ENCODE measurements at regions not wholly inside any gene's neighbourhood (a gene's known extent, or its start where the extent isn't known, plus 50 kb on each side); places are given as distances from the start of the nearest gene placed in this dataset.

DNA sequence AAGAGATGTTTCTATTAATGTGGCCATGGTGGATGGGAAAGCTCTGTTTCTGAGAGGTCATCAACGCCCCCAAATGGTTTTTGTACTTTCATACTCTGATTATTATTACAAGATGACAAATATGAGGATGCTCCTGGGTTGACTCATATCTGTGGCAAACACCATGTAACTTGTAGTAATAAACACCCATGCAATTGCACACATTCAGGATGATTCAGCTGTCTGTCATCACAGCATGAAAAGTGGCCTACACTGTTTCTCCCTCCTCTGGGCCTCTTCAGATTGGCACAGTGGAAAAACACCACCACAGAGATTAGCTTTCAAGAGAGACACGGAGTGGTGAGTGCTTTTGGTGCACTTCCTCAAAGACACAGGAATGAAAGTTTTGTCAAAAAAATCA is 85.4 kb downstream of the MTNR1B start:
- H3F3A ChIP-seq (replicated peaks; ENCODE audit: insufficient read depth) = peaks cover 25% of the 10 kb centered on the region
- H3K36me3 ChIP-seq (replicated peaks in 1 of 2; ENCODE audit: control insufficient read depth in 1 of 2, insufficient read depth in 2 of 2, low read length in 1 of 2) = no peaks in the 10 kb centered on the region
- H3K4me1 ChIP-seq (ENCODE audit: control insufficient read depth in 1 of 2, insufficient read depth in 2 of 2, low read depth in 1 of 2, low read length in 1 of 2) = peaks cover 0 to 17% of the 10 kb centered on the region in 2 experiments
- ChIA-PET CTCF (no interaction called here), POLR2A (no interaction called here)
- DNase-seq = no peak
- no peaks in the 10 kb centered on the region for H3K27me3 ChIP-seq (ENCODE audit: insufficient read depth)
- 15% methylated on average over 2 of the region's 2 CpGs for WGBS (ENCODE audit: low lambda C conversion rate)
- no peaks in the 10 kb centered on the region for H3K9me3 ChIP-seq
- H2AFZ ChIP-seq (ENCODE audit: low read depth) = peak overlapping the region; percentile 50; the same call in 1 of the 2 replicates
- no peaks in the 10 kb centered on the region for H3K9me2 ChIP-seq
- no peaks in the 10 kb centered on the region for H3K79me2 ChIP-seq (ENCODE audit: insufficient read depth)
- peak overlapping the region in 1 of 2 experiments; percentile 81; a peak in 2 of 4 replicates for H3K27ac ChIP-seq (ENCODE audit: low read depth in 2 of 2, low read length in 1 of 2)
- H3K9ac ChIP-seq = no peak overlapping the region
- no peak overlapping the region for H3K4me2 ChIP-seq
- no peaks in the 10 kb centered on the region for H4K20me1 ChIP-seq (ENCODE audit: insufficient read depth)
- H3K4me3 ChIP-seq (ENCODE audit: low read depth in 2 of 2, low read length in 1 of 2) = no peak overlapping the region
- TF ChIP-seq NFIC (IDR thresholded peaks at IDR 0.05; ENCODE audit: borderline replicate concordance) (peak; percentile 69; the same call in 1 of the 2 replicates), GABPA (IDR thresholded peaks at IDR 0.05; ENCODE audit: low read depth) (no peak), TEAD4 (IDR thresholded peaks at IDR 0.05; ENCODE audit: borderline replicate concordance, insufficient read depth) (peak; percentile 53; the same call in 1 of the 2 replicates), GATA2 (CRISPR knock-in tag; IDR thresholded peaks at IDR 0.05) (no peak), EZH2phosphoT487 (IDR thresholded peaks at IDR 0.05; ENCODE audit: borderline replicate concordance, low read depth) (no peak), RCOR1 (IDR thresholded peaks at IDR 0.05; ENCODE audit: low read length) (no peak), TCF12 (IDR thresholded peaks at IDR 0.05) (peak; percentile 88), POLR2AphosphoS5 (IDR thresholded peaks at IDR 0.05; ENCODE audit: low read depth, low read length) (no peak; the same call in 1 of the 2 replicates), TAF1 (IDR thresholded peaks at IDR 0.05; ENCODE audit: borderline replicate concordance, low read depth, low read length) (no peak), RFX5 (IDR thresholded peaks at IDR 0.05; ENCODE audit: low read length) (no peak), JUND (IDR thresholded peaks at IDR 0.05) (peak; percentile 94), EP300 (IDR thresholded peaks at IDR 0.05; ENCODE audit: borderline replicate concordance in 1 of 2, low read depth in 1 of 2, low read length in 1 of 2) (peak; percentile 30 to 88; a peak in 3 of 4 replicates), SMC3 (IDR thresholded peaks at IDR 0.05; ENCODE audit: low read depth, low read length) (no peak), FOXJ3 (CRISPR knock-in tag; IDR thresholded peaks at IDR 0.05) (no peak), CHD2 (IDR thresholded peaks at IDR 0.05; ENCODE audit: low read length, partially characterized antibody) (no peak), RAD21 (IDR thresholded peaks at IDR 0.05; ENCODE audit: low read length) (no peak), MXI1 (IDR thresholded peaks at IDR 0.05; ENCODE audit: low read depth, low read length) (no peak), NRF1 (IDR thresholded peaks at IDR 0.05; ENCODE audit: low read depth, low read length) (no peak), ELF1 (IDR thresholded peaks at IDR 0.05) (peak; percentile 30; the same call in 1 of the 2 replicates), RXRA (IDR thresholded peaks at IDR 0.05; ENCODE audit: borderline replicate concordance, low read depth) (peak; percentile 58; the same call in 1 of the 2 replicates), FOXM1 (IDR thresholded peaks at IDR 0.05; ENCODE audit: low read depth) (no peak)
- TF ChIP-seq, protein P1, sequence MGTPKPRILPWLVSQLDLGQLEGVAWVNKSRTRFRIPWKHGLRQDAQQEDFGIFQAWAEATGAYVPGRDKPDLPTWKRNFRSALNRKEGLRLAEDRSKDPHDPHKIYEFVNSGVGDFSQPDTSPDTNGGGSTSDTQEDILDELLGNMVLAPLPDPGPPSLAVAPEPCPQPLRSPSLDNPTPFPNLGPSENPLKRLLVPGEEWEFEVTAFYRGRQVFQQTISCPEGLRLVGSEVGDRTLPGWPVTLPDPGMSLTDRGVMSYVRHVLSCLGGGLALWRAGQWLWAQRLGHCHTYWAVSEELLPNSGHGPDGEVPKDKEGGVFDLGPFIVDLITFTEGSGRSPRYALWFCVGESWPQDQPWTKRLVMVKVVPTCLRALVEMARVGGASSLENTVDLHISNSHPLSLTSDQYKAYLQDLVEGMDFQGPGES (IDR thresholded peaks at IDR 0.05; ENCODE audit: low read depth, low read length) = no peak
- TF ChIP-seq, protein P2, sequence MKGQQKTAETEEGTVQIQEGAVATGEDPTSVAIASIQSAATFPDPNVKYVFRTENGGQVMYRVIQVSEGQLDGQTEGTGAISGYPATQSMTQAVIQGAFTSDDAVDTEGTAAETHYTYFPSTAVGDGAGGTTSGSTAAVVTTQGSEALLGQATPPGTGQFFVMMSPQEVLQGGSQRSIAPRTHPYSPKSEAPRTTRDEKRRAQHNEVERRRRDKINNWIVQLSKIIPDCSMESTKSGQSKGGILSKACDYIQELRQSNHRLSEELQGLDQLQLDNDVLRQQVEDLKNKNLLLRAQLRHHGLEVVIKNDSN (IDR thresholded peaks at IDR 0.05; ENCODE audit: borderline replicate concordance, low read depth) = no peak
- TF ChIP-seq, protein P3, sequence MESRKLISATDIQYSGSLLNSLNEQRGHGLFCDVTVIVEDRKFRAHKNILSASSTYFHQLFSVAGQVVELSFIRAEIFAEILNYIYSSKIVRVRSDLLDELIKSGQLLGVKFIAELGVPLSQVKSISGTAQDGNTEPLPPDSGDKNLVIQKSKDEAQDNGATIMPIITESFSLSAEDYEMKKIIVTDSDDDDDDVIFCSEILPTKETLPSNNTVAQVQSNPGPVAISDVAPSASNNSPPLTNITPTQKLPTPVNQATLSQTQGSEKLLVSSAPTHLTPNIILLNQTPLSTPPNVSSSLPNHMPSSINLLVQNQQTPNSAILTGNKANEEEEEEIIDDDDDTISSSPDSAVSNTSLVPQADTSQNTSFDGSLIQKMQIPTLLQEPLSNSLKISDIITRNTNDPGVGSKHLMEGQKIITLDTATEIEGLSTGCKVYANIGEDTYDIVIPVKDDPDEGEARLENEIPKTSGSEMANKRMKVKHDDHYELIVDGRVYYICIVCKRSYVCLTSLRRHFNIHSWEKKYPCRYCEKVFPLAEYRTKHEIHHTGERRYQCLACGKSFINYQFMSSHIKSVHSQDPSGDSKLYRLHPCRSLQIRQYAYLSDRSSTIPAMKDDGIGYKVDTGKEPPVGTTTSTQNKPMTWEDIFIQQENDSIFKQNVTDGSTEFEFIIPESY (IDR thresholded peaks at IDR 0.05; ENCODE audit: borderline replicate concordance, low read depth) = peak; percentile 71; the same call in 1 of the 2 replicates
- TF ChIP-seq, protein P4, sequence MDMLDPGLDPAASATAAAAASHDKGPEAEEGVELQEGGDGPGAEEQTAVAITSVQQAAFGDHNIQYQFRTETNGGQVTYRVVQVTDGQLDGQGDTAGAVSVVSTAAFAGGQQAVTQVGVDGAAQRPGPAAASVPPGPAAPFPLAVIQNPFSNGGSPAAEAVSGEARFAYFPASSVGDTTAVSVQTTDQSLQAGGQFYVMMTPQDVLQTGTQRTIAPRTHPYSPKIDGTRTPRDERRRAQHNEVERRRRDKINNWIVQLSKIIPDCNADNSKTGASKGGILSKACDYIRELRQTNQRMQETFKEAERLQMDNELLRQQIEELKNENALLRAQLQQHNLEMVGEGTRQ (IDR thresholded peaks at IDR 0.05; ENCODE audit: borderline replicate concordance, low read depth, low read length) = no peak
- TF ChIP-seq, protein P5, sequence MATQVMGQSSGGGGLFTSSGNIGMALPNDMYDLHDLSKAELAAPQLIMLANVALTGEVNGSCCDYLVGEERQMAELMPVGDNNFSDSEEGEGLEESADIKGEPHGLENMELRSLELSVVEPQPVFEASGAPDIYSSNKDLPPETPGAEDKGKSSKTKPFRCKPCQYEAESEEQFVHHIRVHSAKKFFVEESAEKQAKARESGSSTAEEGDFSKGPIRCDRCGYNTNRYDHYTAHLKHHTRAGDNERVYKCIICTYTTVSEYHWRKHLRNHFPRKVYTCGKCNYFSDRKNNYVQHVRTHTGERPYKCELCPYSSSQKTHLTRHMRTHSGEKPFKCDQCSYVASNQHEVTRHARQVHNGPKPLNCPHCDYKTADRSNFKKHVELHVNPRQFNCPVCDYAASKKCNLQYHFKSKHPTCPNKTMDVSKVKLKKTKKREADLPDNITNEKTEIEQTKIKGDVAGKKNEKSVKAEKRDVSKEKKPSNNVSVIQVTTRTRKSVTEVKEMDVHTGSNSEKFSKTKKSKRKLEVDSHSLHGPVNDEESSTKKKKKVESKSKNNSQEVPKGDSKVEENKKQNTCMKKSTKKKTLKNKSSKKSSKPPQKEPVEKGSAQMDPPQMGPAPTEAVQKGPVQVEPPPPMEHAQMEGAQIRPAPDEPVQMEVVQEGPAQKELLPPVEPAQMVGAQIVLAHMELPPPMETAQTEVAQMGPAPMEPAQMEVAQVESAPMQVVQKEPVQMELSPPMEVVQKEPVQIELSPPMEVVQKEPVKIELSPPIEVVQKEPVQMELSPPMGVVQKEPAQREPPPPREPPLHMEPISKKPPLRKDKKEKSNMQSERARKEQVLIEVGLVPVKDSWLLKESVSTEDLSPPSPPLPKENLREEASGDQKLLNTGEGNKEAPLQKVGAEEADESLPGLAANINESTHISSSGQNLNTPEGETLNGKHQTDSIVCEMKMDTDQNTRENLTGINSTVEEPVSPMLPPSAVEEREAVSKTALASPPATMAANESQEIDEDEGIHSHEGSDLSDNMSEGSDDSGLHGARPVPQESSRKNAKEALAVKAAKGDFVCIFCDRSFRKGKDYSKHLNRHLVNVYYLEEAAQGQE (IDR thresholded peaks at IDR 0.05; ENCODE audit: low read depth, low read length) = no peak

Measured in SK-N-SH (cell line).